GM12891 (cell line): ENCODE measurements at regions not wholly inside any gene's neighbourhood (a gene's known extent, or its start where the extent isn't known, plus 50 kb on each side); places are given as distances from the start of the nearest gene placed in this dataset.
"Not testable (repeated sequence)": the region's sequence is repeated elsewhere in the genome, so short reads cannot be mapped to it uniquely, and the experiment has no call there.

Experiments
- DNase-seq: peaks from one replicate; pipeline ENCODE4 v3.0.0; 2011; ENCODE audit warnings: low spot score; ENCODE audit not compliant: insufficient read length
- FAIRE-seq: peaks from 2 replicates; lab custom pipeline; 2011; peaks lifted over from hg19 to GRCh38; lab: Jason Lieb, UNC
- PAX5 ChIP-seq: IDR thresholded peaks from 2 replicates; pipeline ENCODE4 v1.6.1; 2011; ENCODE audit warnings: low read length, moderate library complexity, mild to moderate bottlenecking; ENCODE audit not compliant: insufficient read depth, severe bottlenecking
- POLR2A ChIP-seq: IDR thresholded peaks from 2 replicates; pipeline ENCODE4 v1.6.1; 2011; ENCODE audit warnings: low read depth, low read length, control low read depth
- POLR2AphosphoS5 ChIP-seq: IDR thresholded peaks from 2 replicates; pipeline ENCODE4 v1.6.1; 2011; ENCODE audit warnings: low read depth, low read length, control low read depth
- POU2F2 ChIP-seq: IDR thresholded peaks from 2 replicates; pipeline ENCODE4 v1.6.1; 2011; ENCODE audit warnings: low read depth, mild to moderate bottlenecking, control low read depth, low read length, moderate library complexity
- SPI1 ChIP-seq: IDR thresholded peaks from 2 replicates; pipeline ENCODE4 v1.6.1; 2011; ENCODE audit warnings: low read depth, low read length, control low read depth
- TAF1 ChIP-seq: IDR thresholded peaks from 2 replicates; pipeline ENCODE4 v1.6.1; 2011; ENCODE audit warnings: low read depth, low read length, control low read depth

DNA sequence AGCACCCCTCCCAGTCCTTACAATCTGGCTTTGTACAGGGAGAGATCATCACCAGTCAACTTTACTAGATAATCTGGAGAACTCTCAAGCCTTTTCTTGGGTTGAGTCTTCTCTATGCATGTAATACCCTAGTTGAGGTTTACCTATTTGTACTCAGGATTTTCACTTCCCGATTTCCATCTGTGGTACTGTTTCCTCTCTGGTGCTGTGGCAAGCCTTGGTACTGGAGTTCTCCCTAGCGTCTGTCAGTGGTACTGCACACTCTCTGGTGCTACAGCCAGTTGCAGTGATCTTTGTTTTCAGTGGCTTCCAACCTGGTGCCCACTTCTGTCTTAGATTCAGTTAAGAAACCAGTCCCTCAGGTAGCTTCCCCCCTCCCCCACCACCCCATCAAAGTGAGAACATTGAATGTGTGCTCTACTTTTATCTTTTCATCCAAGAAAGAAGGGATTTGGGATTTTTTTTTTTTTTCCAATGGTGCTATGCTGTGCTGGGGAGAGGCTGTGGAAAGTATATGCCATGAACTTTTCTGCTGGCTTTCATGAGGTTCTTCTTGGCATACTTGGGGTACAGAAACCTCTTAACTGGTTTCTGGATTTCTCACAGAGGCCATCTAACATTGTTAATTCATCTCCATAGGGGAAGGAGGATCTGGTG, 69.4 kb upstream of the EVL start:
- DNase-seq (peak; percentile 36), FAIRE-seq (peak; percentile 98)
- TF ChIP-seq SPI1 (peak; percentile 99), POLR2A (no peak)

GRCh38 chr14:99996951-99997571, 68.2 kb upstream of the EVL start:
- TF ChIP-seq POLR2A (no peak), POU2F2 (no peak), TAF1 (no peak), PAX5 (no peak), POLR2AphosphoS5 (no peak), SPI1 (no peak)
- FAIRE-seq (no peak), DNase-seq (no peak)

DNA sequence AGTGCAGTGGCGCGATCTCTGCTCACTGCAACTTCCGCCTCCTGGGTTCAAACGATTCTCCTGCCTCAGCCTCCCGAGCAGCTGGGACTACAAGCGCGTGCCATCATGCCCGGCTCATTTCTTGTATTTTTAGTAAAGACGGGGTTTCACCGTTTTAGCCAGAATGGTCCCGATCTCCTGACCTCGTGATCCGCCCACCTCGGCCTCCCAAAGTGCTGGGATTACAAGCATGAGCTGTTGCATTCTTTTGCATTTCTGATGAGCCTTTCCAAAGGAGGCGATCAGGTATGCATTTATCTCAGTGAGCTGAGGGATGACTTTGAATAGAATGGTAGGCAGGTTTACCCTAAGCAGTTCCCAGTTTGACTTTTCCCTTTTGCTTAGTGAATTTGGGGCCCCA, 64.8 kb upstream of the EVL start:
- not testable (repeated sequence) for DNase-seq, FAIRE-seq

DNA sequence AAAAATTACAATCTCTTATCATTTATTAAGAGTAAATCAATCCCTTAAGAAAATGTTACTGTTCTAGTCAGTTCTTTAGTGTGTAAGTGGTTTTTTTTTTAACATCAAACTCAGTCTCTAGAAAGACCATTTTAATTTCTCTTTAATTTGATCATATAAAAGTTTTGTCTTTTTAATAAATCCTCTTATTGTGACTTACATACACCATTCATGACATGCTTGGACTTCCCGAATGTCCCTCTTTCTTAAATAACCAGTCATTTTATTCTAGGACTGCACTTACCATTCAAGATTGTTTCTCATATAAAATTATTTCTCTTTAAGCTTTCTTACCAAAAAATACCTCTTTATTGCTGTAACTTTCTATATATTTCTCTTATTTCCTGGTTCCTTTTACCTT, 60.8 kb upstream of the EVL start:
- no peak for DNase-seq
- TF ChIP-seq PAX5: no peak
- TF ChIP-seq POU2F2: no peak
- TF ChIP-seq POLR2AphosphoS5: no peak
- no peak for TF ChIP-seq TAF1
- no peak for TF ChIP-seq POLR2A
- TF ChIP-seq SPI1: no peak
- no peak for FAIRE-seq

DNA sequence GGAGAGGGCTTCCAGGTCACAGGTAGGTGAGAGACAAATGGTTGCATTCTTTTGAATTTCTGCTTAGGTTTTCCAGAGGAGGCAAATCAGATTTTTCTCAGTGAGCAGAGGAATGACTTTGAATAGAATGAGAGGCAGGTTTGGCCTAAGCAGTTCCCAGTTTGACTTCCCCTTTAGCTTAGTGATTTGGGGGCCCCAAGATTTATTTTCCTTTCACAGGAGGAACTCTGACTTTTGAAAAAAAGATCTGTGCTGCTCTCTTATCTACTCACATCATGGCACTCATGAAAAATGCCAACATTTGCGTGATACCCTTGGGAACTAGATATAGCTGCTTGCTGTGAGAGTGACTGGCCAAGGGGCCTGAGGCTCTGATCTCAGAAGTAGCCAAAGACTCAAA, 58.0 kb upstream of the EVL start:
- TF ChIP-seq POU2F2 (no peak), POLR2AphosphoS5 (no peak), POLR2A (no peak), TAF1 (no peak), SPI1 (peak; percentile 40; the same call in 1 of the 2 replicates), PAX5 (no peak)
- FAIRE-seq (no peak), DNase-seq (no peak)

- DNase-seq, FAIRE-seq: not testable (repeated sequence)
These were observed 55.4 kb upstream of the EVL start for GRCh38 chr14:100009802-100010201.

- DNase-seq (no peak), FAIRE-seq (no peak)
- TF ChIP-seq TAF1 (no peak), POU2F2 (no peak), SPI1 (no peak), PAX5 (no peak), POLR2A (no peak), POLR2AphosphoS5 (no peak)
These were observed 54.5 kb upstream of the EVL start for GRCh38 chr14:100010679-100011078.

GRCh38 chr14:100011628-100012325, 53.4 kb upstream of the EVL start:
- no peak for TF ChIP-seq POLR2AphosphoS5
- no peak for TF ChIP-seq SPI1
- TF ChIP-seq TAF1: no peak
- no peak for TF ChIP-seq POU2F2
- no peak for TF ChIP-seq PAX5
- DNase-seq (no peak), FAIRE-seq (no peak)

- no peak for TF ChIP-seq SPI1
- no peak for TF ChIP-seq TAF1
- no peak for TF ChIP-seq PAX5
- TF ChIP-seq POU2F2: no peak
- no peak for TF ChIP-seq POLR2A
- TF ChIP-seq POLR2AphosphoS5: no peak
- DNase-seq (no peak), FAIRE-seq (peak; percentile 23)
These were observed 52.5 kb upstream of the EVL start for GRCh38 chr14:100012478-100013327.

DNA sequence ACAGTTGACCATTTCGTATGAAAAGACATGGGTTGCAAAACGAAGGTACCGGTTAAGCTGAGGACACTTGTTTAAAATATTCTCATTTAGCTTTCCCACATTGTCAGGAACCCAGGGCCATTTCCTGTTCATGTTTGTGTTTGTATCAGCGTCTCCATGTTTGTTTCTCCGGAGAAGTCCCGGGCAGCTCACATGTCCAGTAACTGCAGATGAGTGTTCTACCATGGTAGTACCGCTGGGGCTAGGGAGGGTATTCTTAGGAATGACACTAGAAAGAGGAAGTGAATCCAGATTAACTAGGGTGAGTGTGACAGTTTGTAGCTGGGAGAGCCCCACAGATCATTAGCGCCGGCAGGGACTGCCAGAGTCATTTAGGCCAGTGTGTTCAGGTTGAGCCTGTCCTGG, 50.0 kb upstream of the EVL start:
- TF ChIP-seq PAX5 (no peak), SPI1 (peak; percentile 99)

More for the DNA sequence above, 50.0 kb upstream of the EVL start:
- peak; percentile 57 for FAIRE-seq
- DNase-seq: peak; percentile 37
